GM21723 (cell line): ENCODE measurements at regions not wholly inside any gene's neighbourhood (a gene's known extent, or its start where the extent isn't known, plus 50 kb on each side); places are given as distances from the start of the nearest gene placed in this dataset.

Experiments used
- ATAC-seq: cut with Tn5 transposase; IDR thresholded peaks from one replicate; pipeline ENCODE4 v1.9.1; 2021; ENCODE audit warnings: mild to moderate bottlenecking, moderate library complexity; ENCODE audit not compliant: unreplicated experiment

DNA sequence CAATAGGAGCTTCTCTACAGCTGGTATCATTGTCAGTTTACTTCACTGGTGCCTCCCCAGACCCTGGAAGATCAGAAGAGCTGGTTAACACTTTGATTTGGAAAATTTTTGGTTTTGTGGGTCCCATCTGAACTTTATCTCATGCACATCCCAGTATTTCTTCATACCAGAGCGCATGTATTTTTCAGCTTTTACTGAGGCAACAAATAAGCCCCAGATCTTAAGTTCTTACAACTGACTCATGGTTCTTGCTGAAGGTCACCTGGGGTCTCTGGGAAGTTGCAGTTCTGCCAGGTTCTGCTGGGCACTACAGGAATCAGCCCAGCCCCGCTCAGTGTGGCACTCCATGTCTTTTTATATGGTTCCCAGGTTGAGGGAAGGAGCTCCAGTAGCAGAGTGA, 1249.9 kb downstream of the EFNB2 start:
- ATAC-seq: no peak

DNA sequence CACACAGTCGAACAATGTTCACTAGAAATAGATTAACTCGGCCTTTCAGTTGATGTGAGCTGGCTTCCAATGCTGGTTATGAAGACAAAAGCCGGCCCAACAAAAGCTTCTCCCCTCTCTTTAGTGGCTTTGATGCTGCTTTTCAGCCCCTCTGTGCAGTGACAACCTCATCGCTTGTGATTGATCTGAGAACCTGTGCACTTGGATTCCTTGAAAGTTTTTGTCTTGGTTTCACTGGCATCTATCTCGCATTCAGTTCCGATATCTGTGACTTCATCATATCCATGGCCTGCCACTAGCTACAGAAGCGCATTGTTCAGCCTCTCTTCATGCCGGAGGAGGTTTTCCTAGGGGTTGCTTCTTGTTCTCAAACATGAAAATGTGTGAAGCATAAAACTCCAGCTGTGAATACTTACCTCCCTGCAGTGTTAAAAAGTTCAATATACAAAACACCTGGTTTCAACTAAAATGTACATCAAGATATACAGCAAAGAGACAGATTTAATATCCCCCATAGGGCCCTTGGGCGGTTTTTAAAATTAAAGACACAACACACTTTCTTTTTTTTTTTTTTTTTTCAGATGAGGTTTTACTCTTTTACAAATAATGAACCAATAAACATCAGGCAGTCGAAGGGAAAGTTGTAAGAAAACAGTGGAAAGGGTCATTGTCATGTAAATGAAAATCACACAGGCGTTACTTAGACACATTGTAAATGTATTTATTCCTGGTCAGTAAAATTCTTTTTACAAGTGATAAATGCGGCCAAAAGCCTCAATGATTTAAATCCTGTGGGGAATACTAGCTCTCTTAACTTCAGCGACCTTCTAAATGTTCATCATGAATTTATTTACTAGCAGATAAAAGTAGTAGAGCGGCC, 1252.8 kb downstream of the EFNB2 start:
- no peak for ATAC-seq

DNA sequence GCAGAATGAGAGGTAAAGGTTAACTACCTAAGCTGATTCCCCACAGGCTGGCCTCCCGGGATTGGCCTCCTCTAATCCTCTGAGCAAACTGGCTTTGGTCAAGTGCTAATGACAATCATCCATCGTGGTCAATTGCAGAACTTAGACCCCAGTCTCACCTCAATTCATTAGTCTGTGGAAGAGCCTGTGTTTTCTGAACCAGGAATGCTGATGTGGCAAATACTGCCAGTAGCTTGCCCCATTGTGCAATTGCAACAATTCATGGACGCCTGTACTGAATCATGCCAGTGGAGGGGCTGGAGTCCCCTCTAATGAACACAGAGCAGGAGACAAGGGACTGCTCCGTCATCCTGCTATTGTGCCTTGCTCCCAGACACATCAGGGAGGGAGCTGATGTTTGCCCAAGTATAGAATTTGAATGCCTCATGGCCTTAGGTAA, 1256.5 kb downstream of the EFNB2 start:
- ATAC-seq: no peak

DNA sequence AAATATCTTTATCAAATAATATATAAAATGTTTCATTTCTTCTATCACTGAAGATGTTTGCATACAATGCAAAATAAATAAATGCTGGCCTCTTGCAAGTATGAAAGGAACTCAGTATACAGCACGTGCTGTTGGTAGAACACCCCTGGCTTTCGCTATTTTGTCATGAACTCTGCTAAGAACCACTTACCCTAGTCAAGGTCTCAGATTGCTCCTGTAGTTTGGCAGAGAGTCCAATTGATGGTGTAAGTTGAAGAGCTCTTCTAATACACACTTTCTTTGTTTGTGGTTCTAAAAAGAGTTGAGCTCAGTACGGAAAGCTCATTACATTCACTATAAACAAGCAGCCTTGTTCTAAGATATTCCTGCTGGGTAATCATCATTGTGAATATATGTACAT, 1258.9 kb downstream of the EFNB2 start:
- ATAC-seq: no peak

DNA sequence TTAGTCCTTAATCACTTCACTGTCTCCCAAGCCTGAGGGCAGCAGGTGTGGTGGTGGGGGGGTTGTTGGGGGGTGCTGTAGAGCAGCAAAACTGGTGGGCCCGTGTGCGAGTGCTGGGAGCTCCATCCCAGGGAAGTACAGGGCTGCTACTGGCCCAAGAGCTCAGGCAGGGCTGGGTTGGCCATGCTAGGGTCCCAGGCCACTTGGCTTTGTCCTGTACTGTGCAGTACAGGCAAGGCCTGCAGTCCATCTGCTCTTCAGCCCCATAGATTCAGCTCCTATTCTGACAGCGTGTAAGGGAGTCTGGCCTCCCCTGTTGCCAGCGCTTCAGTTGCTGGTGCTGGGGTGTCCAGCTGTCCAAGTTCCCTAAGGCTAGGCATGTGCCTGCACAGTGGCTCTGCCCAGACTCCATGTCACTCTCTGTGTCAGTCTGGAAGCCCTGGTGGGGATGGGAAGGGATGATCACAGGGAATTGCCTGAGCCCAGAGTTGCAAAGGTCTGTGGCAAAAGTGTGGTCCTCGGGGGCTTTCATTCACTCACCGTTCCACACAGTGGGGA, 1261.7 kb downstream of the EFNB2 start:
- ATAC-seq: no peak

DNA sequence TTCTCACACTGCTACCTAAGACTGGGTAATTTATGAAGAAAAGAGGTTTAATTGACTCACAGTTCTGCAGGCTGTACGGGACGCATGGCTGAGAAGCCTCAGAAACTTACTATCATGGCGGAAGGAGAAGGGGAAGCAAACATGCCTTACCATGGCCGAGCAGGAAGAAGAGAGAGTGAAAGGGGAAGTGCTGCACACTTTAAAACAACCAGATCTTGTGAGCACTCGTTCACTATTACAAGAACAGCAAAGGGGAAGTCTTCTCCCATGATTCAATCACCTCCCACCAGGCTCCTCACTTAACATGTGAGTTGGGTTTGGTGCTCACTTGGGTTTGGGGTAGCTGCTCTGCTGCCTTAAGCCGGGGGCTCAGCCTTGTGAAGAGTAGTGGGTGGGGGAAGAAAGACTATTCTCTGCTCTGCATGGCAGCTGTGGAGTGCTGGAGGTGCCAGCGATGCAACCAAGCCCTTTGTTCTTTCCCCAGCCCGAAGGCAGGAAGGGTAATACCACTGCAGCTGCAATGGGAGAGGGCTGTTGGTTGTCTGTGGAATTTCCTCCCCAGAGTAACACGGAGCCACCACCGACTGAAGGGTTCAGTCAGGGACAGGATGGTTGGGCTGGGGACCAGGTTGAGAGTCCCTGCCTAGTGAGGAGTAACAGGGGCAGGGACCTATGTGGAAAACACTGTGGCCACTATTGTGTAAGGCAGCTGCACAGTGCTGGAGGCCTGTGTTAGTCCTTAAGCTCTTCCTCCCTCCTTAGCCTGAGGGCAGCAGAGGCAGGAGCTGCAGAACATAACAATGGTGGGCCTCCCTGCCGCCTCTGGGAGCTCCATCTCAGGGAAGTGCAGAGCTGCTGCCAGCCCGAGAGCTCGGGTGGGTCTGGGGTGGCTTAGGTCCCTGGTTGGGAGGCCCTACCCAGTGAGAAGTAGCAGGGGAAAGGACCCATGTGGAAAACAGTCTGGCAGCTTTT, 1262.5 kb downstream of the EFNB2 start:
- ATAC-seq: no peak

- no peak for ATAC-seq
Observed at GRCh38 chr13:105266615-105267014, 1268.8 kb downstream of the EFNB2 start.

DNA sequence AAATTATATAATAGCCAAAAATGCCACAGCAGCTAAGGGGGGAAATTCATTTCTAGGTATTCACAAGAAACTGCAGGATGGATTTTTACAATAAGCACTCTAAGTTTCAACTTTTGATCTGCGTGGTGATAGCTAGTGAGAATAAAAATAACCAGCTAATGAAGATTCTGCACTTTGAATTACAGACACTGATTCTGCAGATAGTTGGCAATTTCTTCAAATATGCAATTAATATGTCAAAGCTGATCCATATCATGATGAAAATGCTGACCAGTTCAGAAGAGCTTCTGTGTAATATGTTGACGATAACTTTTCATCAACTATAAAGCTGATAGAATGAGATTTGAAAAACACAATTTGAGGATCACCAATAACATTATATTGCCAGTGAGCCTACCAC, 1272.9 kb downstream of the EFNB2 start:
- ATAC-seq: no peak

- no peak for ATAC-seq
Observed at GRCh38 chr13:105259426-105259825, 1276.0 kb downstream of the EFNB2 start.

GRCh38 chr13:105255472-105255871, 1280.0 kb downstream of the EFNB2 start:
- no peak for ATAC-seq

DNA sequence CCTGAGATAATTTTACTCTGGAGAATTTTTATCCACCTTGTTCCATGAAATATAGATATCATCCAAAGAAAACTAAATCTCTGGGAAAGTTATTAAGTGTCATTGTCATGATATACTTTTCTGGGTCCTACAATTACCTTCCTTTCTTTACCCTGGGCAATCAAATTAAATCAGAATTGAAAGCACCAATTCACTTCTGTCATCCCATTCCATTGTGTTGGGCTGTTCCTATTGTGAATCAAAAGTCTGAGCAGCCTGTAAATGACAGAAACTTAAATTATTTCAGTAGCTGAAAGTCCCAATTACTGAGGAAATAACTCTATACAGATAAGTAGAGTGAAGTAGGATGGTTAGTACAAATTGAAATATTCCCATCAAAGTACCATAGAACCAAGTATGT, 1284.2 kb downstream of the EFNB2 start:
- no peak for ATAC-seq

DNA sequence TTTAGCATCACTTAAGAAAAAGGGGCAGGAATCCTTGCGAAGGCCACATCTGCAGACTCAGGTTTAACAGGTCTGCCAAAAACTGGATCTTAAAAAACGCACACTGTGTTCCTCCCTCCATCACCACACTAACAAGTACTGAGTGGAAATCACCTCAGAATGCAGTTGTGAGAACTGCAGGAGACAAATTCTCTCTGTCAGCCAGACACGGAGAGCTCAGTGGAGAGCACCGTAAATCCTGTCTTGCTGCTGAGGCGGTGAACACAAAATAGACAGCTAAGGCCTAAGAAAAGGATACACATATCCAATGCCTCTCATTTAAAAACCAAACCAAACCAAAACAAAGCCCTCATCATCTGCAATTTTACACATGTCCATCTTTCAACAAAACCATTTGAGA, 1287.6 kb downstream of the EFNB2 start:
- ATAC-seq: no peak

DNA sequence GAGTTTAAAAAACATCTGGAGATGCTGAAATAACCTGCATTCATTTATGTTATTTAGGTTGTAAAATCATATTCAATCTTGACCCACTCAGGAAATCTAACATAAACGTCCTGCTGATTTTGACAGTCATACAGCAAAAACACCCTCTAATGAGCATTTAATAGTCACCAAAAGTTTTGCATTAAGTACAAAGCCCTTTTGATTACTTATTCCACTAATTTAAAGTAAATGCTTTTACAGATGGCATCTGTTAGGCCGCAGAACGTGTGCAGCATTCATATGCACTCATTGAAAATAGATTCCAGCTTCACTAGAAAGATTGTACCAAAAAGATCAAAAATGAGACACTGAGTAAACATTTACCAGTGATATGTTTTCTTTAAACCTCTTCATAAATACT, 1295.1 kb downstream of the EFNB2 start:
- ATAC-seq: no peak

DNA sequence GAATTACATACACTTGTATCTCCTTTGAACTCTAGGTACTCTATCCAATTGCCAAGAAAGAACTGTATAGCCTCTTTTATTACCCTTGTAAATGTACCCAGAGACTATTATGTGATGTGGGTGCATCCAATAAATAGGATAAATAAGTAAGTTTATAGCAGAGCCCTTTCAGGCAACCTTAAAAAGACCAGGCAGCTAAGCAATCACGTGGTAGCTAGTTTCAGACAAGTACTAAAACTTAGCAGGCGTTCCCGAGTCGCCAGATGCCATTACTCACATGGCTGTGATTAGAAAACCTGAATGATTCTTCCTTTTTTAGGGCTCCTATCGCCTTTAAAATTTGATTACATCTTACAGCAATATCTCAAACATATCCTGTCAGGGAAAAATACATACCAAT, 1303.0 kb downstream of the EFNB2 start:
- no peak for ATAC-seq

- no peak for ATAC-seq
Observed at GRCh38 chr13:105232006-105232405, 1303.5 kb downstream of the EFNB2 start.

DNA sequence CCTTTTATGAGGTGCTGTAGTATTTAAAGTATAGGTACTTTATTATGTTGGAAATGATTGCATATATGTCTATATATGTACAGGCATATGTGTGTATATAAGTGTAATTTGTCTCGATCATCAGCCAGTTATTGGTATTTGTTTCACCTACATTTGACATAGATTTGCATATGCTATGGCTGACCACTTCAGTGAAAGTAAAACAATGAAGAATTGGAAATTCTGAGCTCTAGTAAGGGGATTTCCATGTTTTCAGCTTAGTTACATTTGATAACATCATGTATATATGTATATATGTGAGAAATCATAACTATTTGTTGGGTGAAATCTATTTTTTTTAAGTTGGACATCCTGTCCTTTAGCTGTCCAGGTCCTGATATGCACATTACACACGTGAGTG, 1303.9 kb downstream of the EFNB2 start:
- no peak for ATAC-seq

GRCh38 chr13:105220881-105221280, 1314.6 kb downstream of the EFNB2 start:
- no peak for ATAC-seq

DNA sequence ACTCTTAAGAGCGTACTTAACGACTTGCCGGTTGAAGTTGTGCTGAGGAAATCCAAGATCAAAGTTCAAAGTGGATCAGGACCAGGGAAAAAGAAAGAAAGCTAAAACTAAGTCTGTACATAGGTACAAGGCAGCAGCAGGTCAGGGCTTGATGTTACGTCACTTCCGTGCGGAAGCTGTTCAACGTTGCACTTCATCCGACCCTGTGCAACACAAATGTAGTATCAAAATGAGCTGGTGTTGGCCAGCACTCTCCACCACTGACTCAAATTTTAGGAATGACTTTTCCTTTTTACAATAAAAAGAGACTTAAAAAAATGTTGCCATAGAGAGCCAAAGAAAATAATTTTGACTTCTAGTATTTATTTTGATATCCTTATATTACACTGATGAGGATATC, 1315.4 kb downstream of the EFNB2 start:
- ATAC-seq: no peak

- no peak for ATAC-seq
Observed at GRCh38 chr13:105219651-105220050, 1315.8 kb downstream of the EFNB2 start.

- no peak for ATAC-seq
Observed at GRCh38 chr13:105213512-105213911, 1322.0 kb downstream of the EFNB2 start.

- ATAC-seq: no peak
Observed at GRCh38 chr13:105207572-105208293, 1327.7 kb downstream of the EFNB2 start.
